ENCODE measurements at regions not wholly inside any gene's neighbourhood (a gene's known extent, or its start where the extent isn't known, plus 50 kb on each side); places are given as distances from the start of the nearest gene placed in this dataset.

DNA sequence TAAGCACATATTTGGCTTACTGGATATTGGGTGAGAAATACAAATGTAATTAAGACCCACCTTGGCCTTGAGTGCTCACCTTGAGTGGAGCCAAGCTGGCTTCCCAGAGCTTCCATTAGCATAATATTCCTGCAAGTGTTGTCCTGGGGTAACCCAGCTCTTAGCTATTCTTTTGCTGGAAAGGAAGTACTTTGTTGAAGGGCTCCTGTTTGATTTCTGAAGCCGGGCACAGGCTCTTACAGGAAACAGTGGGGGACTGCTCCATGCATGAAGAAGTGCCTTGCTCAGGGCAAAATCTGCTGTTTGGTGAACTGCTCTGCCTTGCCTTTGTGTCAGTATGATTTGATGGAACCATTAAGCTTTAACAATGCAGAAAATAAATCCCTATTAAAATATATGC lies 325.4 kb downstream of the SMAD2 start:
- Mint-ChIP-seq H3K36me3 (ENCODE audit: low read depth) (no peaks in the 10 kb centered on the region), H3K9me3 (peaks cover 9% of the 10 kb centered on the region), H3K27me3 (ENCODE audit: low read depth, poor library complexity) (no peaks in the 10 kb centered on the region), H3K4me3 (no peak overlapping the region), H3K4me1 (peaks cover 15% of the 10 kb centered on the region), H3K27ac (no peak overlapping the region)
- TF ChIP-seq, protein P1, sequence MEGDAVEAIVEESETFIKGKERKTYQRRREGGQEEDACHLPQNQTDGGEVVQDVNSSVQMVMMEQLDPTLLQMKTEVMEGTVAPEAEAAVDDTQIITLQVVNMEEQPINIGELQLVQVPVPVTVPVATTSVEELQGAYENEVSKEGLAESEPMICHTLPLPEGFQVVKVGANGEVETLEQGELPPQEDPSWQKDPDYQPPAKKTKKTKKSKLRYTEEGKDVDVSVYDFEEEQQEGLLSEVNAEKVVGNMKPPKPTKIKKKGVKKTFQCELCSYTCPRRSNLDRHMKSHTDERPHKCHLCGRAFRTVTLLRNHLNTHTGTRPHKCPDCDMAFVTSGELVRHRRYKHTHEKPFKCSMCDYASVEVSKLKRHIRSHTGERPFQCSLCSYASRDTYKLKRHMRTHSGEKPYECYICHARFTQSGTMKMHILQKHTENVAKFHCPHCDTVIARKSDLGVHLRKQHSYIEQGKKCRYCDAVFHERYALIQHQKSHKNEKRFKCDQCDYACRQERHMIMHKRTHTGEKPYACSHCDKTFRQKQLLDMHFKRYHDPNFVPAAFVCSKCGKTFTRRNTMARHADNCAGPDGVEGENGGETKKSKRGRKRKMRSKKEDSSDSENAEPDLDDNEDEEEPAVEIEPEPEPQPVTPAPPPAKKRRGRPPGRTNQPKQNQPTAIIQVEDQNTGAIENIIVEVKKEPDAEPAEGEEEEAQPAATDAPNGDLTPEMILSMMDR (IDR thresholded peaks at IDR 0.05): no peak
- DNase-seq: no peak

DNA sequence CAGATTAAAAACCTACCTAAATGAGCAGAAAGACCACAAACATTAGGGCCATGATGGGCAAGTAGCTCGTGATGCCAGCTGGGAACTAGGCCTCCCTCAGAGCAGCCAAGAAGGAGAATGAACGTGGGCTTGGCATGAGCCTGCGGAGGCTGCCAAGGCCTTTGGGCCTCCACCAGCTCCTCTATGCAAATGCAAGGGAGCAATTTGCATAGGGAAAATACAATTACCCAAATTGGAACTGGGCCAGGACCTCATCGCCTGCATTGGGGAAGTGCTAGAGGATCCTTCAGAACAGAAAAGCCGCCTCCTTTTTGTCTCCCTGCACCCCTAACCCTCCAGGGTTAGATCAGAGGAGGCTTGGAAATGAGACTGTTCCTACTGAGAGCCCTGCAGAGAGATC lies 326.4 kb downstream of the SMAD2 start:
- Mint-ChIP-seq H3K27ac (no peak overlapping the region), H3K36me3 (ENCODE audit: low read depth) (no peaks in the 10 kb centered on the region), H3K9me3 (peaks cover 9% of the 10 kb centered on the region), H3K27me3 (ENCODE audit: low read depth, poor library complexity) (no peaks in the 10 kb centered on the region), H3K4me1 (peaks cover 15% of the 10 kb centered on the region), H3K4me3 (no peak overlapping the region)
- no peak for DNase-seq
- TF ChIP-seq, protein P1 (IDR thresholded peaks at IDR 0.05): no peak

DNA sequence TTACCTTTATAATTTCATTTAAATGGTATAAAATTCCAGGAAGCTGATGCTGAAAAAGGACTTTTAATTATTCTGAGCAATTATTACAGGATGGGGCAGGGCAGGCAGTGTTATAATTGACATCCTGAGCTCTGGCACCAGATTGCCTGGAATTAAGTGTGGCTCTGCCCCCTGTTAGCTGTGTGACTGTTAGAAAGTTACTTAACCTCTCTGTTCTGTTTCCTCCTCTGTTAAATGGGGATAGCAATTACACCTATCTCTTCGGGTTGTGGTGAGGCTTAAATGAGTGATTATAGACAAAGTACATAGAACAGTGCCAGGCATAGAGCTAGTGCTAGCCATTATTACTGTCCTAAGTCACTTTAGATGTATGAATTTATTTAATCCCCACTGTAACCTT lies 327.3 kb downstream of the SMAD2 start:
- DNase-seq: no peak
- no peak overlapping the region for H3K27ac Mint-ChIP-seq
- H3K4me1 Mint-ChIP-seq: peaks cover 15% of the 10 kb centered on the region
- no peak overlapping the region for H3K4me3 Mint-ChIP-seq
- no peaks in the 10 kb centered on the region for H3K36me3 Mint-ChIP-seq (ENCODE audit: low read depth)
- peaks cover 5% of the 10 kb centered on the region for H3K27me3 Mint-ChIP-seq (ENCODE audit: low read depth, poor library complexity)
- TF ChIP-seq, protein P1 (IDR thresholded peaks at IDR 0.05): no peak
- H3K9me3 Mint-ChIP-seq: peaks cover 4% of the 10 kb centered on the region

DNA sequence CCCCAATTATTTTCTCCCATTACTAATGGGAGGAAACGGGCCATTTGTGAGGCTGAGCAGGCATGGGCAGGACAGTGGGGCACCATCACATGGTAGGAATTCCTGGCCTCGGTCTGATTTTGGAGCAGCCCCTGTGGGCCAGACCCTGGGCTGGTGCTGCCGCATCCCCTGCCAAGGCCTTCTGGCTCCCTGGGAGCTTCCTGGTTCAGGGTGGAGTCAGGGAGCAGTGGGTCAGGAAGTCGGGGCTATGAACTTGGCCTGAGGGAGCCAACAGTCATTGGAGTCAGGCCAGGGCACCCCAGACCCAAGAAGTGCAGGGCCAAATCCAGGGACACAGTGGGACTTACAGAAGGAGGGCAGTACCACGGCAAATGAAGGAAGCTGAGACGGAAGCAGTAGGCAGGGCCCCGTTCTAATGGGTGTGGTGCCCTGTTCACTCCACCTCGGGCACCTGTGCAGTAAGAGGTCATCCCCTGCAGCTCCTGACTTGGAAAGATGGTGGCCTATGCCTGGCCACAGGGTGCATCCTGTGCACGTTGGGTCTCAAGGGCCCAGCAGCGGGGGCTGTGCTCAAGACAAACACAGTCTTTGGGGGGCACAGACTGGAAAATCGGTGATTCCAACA lies 328.1 kb downstream of the SMAD2 start:
- DNase-seq: no peak
- H3K9me3 Mint-ChIP-seq: no peaks in the 10 kb centered on the region
- peaks cover 6% of the 10 kb centered on the region for H3K27me3 Mint-ChIP-seq (ENCODE audit: low read depth, poor library complexity)
- no peaks in the 10 kb centered on the region for H3K36me3 Mint-ChIP-seq (ENCODE audit: low read depth)
- H3K4me3 Mint-ChIP-seq: no peak overlapping the region
- H3K4me1 Mint-ChIP-seq: peaks cover 15% of the 10 kb centered on the region
- peak overlapping the region; percentile 33 for H3K27ac Mint-ChIP-seq
- TF ChIP-seq, protein P1 (IDR thresholded peaks at IDR 0.05): no peak

DNA sequence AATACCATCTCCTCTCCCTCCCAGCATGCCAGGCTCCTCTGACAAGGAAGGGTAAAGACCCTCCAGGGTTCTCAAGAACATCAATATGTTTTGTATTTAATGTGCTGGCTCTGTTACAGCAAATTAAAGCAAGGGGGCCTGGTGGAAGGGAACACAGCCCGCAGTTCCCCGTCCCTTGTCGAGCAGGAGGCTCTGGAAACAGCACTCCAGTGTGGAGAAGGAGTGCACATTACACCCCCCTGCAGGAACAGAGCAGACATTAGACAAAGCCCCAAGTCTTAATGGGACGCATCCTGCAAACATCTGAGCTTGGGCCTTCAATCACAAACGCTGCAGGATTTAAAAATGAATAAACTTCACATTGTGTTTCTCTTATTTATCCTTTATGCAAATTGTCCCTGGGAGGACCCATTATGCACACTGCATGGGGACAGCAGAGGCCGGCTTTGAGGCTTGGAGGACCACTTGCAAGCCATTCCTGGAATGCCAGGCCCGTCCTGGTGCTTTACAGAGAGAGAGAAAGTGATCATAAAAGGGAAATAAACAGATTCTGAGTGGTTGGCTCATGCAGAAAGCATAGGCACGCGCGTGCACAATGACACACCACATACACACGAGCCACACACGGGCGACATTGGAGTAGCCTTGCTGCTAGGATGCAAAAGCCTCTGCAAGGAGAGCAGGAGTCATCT lies 328.7 kb downstream of the SMAD2 start:
- DNase-seq: no peak
- H3K9me3 Mint-ChIP-seq: no peaks in the 10 kb centered on the region
- no peaks in the 10 kb centered on the region for H3K36me3 Mint-ChIP-seq (ENCODE audit: low read depth)
- H3K4me1 Mint-ChIP-seq: peaks cover 15% of the 10 kb centered on the region
- TF ChIP-seq, protein P1 (IDR thresholded peaks at IDR 0.05): no peak
- peaks cover 6% of the 10 kb centered on the region for H3K27me3 Mint-ChIP-seq (ENCODE audit: low read depth, poor library complexity)
- peak overlapping the region; percentile 33 for H3K27ac Mint-ChIP-seq
- no peak overlapping the region for H3K4me3 Mint-ChIP-seq
